Activated CD8-positive, alpha-beta T cell treated with anti-CD3 and anti-CD28 coated beads, Interleukin-2, amount 10 ng/mL, durations not matched to agents 7 days and 5 days (primary cell): ENCODE measurements at regions not wholly inside any gene's neighbourhood (a gene's known extent, or its start where the extent isn't known, plus 50 kb on each side); places are given as distances from the start of the nearest gene placed in this dataset.

Experiments
- ATAC-seq: fragments of 150-1000 bp; cut with Tn5 transposase; one replicate; pipeline ENCODE4 v1.10.0; 2021; ENCODE audit warnings: moderate library complexity
- CTCF ChIA-PET: fragments of 350-600 bp; sonication (Branson Sonifier 250); formaldehyde crosslinking; loops from one replicate; lab custom pipeline; 2021; ENCODE audit warnings: antibody characterized with exemption; lab: Charles Lee
- POLR2A ChIA-PET: fragments of 350-600 bp; sonication (Branson Sonifier 250); formaldehyde crosslinking; loops from one replicate; lab custom pipeline; 2021; ENCODE audit warnings: antibody characterized with exemption; lab: Charles Lee
- DNase-seq: peaks from one replicate; pipeline ENCODE4 v3.0.0-alpha.2; 2020
- H3K27ac Mint-ChIP-seq: one replicate; pipeline ENCODE4 v1.8.0; 2021; ENCODE audit warnings: mild to moderate bottlenecking, mixed read lengths
- H3K27me3 Mint-ChIP-seq: one replicate; pipeline ENCODE4 v1.8.0; 2021; ENCODE audit warnings: low read depth, mixed read lengths
- H3K36me3 Mint-ChIP-seq: one replicate; pipeline ENCODE4 v1.8.0; 2021; ENCODE audit warnings: low read depth, mixed read lengths
- H3K4me1 Mint-ChIP-seq: one replicate; pipeline ENCODE4 v1.8.0; 2021; ENCODE audit warnings: low read depth, mixed read lengths
- H3K4me3 Mint-ChIP-seq: one replicate; pipeline ENCODE4 v1.8.0; 2021; ENCODE audit warnings: mild to moderate bottlenecking, mixed read lengths
- H3K9me3 Mint-ChIP-seq: one replicate; pipeline ENCODE4 v1.8.0; 2022; ENCODE audit warnings: mixed read lengths; ENCODE audit not compliant: insufficient read depth

DNA sequence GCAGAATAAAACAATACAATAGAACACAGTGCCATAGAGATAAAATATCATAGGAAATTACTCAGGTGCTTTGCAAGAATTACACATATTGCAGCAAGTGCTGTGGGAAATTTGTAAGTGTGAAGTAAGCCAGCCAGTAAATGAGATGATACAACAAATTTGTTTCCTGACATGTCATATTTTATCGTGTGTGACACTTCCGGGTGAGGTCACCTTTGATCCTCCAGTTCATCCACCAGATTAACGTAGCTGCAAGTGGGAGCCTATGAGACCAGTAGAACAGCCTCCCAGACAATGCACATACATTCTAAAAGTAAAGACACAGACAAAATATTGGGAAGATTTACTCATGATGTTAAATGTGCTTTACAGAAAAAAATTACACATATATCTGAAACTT is 72.2 kb downstream of the PRDM9 start:
- ATAC-seq (no peak), DNase-seq (no peak)
- Mint-ChIP-seq H3K27ac (no peak overlapping the region), H3K27me3 (no peaks in the 10 kb centered on the region), H3K4me1 (no peaks in the 10 kb centered on the region), H3K36me3 (no peaks in the 10 kb centered on the region), H3K9me3 (peaks cover 14% of the 10 kb centered on the region), H3K4me3 (no peak overlapping the region)
- CTCF ChIA-PET = no interaction called here
- POLR2A ChIA-PET = no interaction called here

GRCh38 chr5:23583081-23583480 is 75.7 kb downstream of the PRDM9 start:
- POLR2A ChIA-PET = no interaction called here
- Mint-ChIP-seq H3K4me3 (no peak overlapping the region), H3K4me1 (no peaks in the 10 kb centered on the region), H3K27ac (no peak overlapping the region), H3K9me3 (peaks cover 10% of the 10 kb centered on the region), H3K27me3 (no peaks in the 10 kb centered on the region), H3K36me3 (no peaks in the 10 kb centered on the region)
- DNase-seq (no peak), ATAC-seq (no peak)
- CTCF ChIA-PET = no interaction called here

DNA sequence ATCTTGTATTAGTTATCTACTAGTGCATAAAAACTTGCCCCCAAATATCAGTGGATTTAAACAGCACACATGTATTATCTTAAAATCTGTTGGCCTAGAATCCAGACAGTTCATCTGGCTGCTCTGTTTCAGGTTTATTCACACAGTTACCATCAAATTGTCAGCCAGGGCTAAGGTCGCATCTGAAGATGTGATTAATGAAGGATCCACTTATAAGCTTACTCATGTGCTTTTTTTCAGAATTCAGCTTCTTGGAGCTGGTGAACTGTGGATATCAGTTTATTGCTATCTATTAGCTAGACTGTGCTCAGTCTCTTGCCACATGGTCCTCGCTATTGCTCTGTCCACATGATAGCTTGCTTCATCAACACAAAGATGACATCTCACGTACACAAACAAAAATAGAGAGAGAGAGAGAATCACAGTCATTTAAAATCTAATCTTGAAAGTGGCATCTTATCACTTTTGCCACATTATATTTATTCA is 81.5 kb downstream of the PRDM9 start:
- no peaks in the 10 kb centered on the region for H3K36me3 Mint-ChIP-seq
- ChIA-PET POLR2A (no interaction called here), CTCF (no interaction called here)
- no peak overlapping the region for H3K4me3 Mint-ChIP-seq
- no peak for ATAC-seq
- no peaks in the 10 kb centered on the region for H3K4me1 Mint-ChIP-seq
- H3K27ac Mint-ChIP-seq = no peak overlapping the region
- H3K9me3 Mint-ChIP-seq = no peaks in the 10 kb centered on the region
- DNase-seq = no peak
- no peaks in the 10 kb centered on the region for H3K27me3 Mint-ChIP-seq

- POLR2A ChIA-PET = interaction anchor here (0.7 kb wide), 1 partner anchor 427 kb away, joined by 3 read pairs; no protein-coding TSS in a partner anchor
- Mint-ChIP-seq H3K27ac (no peak overlapping the region), H3K9me3 (no peaks in the 10 kb centered on the region), H3K27me3 (no peaks in the 10 kb centered on the region), H3K4me1 (no peaks in the 10 kb centered on the region), H3K36me3 (no peaks in the 10 kb centered on the region), H3K4me3 (no peak overlapping the region)
- DNase-seq (no peak), ATAC-seq (no peak)
- CTCF ChIA-PET = no interaction called here
Observed at GRCh38 chr5:23591250-23591649, 83.8 kb downstream of the PRDM9 start.

- ChIA-PET CTCF (no interaction called here), POLR2A (no interaction called here)
- ATAC-seq = no peak
- DNase-seq = no peak
- Mint-ChIP-seq H3K4me3 (no peak overlapping the region), H3K27me3 (no peaks in the 10 kb centered on the region), H3K36me3 (no peaks in the 10 kb centered on the region), H3K9me3 (peaks cover 21% of the 10 kb centered on the region), H3K27ac (no peak overlapping the region), H3K4me1 (no peaks in the 10 kb centered on the region)
Observed at GRCh38 chr5:23606927-23607326, 99.5 kb downstream of the PRDM9 start.

GRCh38 chr5:23612701-23613100 is 105.3 kb downstream of the PRDM9 start:
- POLR2A ChIA-PET = no interaction called here
- Mint-ChIP-seq H3K4me3 (no peak overlapping the region), H3K4me1 (no peaks in the 10 kb centered on the region), H3K9me3 (peaks cover 32% of the 10 kb centered on the region), H3K36me3 (no peaks in the 10 kb centered on the region), H3K27me3 (no peaks in the 10 kb centered on the region), H3K27ac (no peak overlapping the region)
- CTCF ChIA-PET = no interaction called here
- DNase-seq = no peak
- no peak for ATAC-seq

DNA sequence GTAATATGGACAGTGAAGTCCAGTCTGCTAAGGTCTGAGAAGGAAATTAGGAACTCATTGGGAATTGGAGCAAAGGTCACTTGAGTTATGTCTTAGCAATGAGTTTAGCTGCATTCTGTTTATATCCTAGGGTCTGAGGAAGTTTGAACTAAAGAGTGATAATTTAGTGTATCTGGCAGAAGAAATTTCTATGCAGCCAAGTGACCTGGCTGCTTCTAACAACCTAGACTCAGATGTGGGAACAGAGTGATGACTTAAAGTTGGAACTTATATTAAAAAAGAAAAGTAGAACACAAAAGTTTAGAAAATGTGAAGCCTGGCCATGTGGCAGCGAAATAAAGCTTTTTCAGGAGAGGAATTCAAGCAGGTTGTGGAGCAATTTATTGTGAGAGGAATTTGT is 106.2 kb downstream of the PRDM9 start:
- H3K4me1 Mint-ChIP-seq = no peaks in the 10 kb centered on the region
- H3K27me3 Mint-ChIP-seq = no peaks in the 10 kb centered on the region
- H3K27ac Mint-ChIP-seq = no peak overlapping the region
- ATAC-seq (no peak), DNase-seq (no peak)
- peaks cover 35% of the 10 kb centered on the region for H3K9me3 Mint-ChIP-seq
- H3K4me3 Mint-ChIP-seq = no peak overlapping the region
- H3K36me3 Mint-ChIP-seq = no peaks in the 10 kb centered on the region
- ChIA-PET POLR2A (no interaction called here), CTCF (no interaction called here)

- no peak for DNase-seq
Observed at GRCh38 chr5:23614422-23614821, 107.0 kb downstream of the PRDM9 start.

DNA sequence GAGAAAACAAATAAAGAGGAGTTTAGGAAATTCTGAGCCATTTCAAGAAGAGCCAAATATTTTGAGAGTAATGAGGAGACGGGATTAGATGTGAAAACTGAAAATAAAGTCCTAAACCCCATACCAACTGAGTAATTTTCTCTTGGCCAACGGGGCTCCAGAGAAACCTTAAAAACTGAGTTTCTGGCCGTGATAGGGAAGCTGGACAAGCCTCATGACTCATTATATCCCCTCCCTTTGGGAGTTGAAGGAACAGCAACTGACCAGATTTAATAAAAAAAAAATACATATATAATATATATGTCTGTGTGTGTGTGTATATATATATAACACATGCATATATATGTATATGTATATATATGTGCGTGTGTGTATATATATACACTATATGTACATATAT is 119.6 kb downstream of the PRDM9 start:
- DNase-seq (no peak), ATAC-seq (no peak)
- ChIA-PET POLR2A (no interaction called here), CTCF (no interaction called here)
- Mint-ChIP-seq H3K27me3 (no peaks in the 10 kb centered on the region), H3K4me1 (no peaks in the 10 kb centered on the region), H3K9me3 (peaks cover 11% of the 10 kb centered on the region), H3K36me3 (no peaks in the 10 kb centered on the region), H3K4me3 (no peak overlapping the region), H3K27ac (no peak overlapping the region)

More at GRCh38 chr5:23614422-23614821, 107.0 kb downstream of the PRDM9 start:
- H3K27ac Mint-ChIP-seq = no peak overlapping the region
- no peaks in the 10 kb centered on the region for H3K27me3 Mint-ChIP-seq
- ChIA-PET POLR2A (no interaction called here), CTCF (no interaction called here)
- H3K4me3 Mint-ChIP-seq = no peak overlapping the region
- H3K9me3 Mint-ChIP-seq = peaks cover 31% of the 10 kb centered on the region
- no peaks in the 10 kb centered on the region for H3K4me1 Mint-ChIP-seq
- no peaks in the 10 kb centered on the region for H3K36me3 Mint-ChIP-seq
- no peak for ATAC-seq

- peaks cover 11% of the 10 kb centered on the region for H3K9me3 Mint-ChIP-seq
- H3K4me3 Mint-ChIP-seq = no peak overlapping the region
- POLR2A ChIA-PET = no interaction called here
- H3K36me3 Mint-ChIP-seq = no peaks in the 10 kb centered on the region
- CTCF ChIA-PET = no interaction called here
- no peaks in the 10 kb centered on the region for H3K4me1 Mint-ChIP-seq
- ATAC-seq (no peak), DNase-seq (no peak)
- no peaks in the 10 kb centered on the region for H3K27me3 Mint-ChIP-seq
- H3K27ac Mint-ChIP-seq = no peak overlapping the region
Observed at GRCh38 chr5:23627976-23628375, 120.6 kb downstream of the PRDM9 start.

DNA sequence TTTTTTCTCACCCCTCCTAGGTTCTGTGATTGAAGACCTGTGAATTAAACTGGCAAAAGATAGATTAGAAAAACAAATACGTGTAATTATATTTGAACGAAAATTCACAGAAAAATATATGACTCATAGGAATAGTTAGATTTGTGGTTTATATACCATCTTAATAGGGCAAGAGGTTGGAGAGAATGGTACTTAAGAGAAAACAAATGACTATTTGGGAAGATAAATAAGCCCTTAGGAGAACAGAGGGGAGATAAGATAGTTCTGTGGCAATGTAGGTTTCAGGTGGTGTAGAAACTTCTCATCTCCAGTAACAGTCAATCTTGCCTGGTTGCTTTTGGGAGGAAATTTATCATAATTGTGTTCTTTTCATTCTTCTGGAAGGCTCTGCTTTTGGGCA is 122.0 kb downstream of the PRDM9 start:
- ChIA-PET POLR2A (no interaction called here), CTCF (no interaction called here)
- Mint-ChIP-seq H3K4me1 (no peaks in the 10 kb centered on the region), H3K27ac (no peak overlapping the region), H3K36me3 (no peaks in the 10 kb centered on the region), H3K9me3 (peaks cover 11% of the 10 kb centered on the region), H3K27me3 (no peaks in the 10 kb centered on the region), H3K4me3 (no peak overlapping the region)
- DNase-seq (no peak), ATAC-seq (no peak)

DNA sequence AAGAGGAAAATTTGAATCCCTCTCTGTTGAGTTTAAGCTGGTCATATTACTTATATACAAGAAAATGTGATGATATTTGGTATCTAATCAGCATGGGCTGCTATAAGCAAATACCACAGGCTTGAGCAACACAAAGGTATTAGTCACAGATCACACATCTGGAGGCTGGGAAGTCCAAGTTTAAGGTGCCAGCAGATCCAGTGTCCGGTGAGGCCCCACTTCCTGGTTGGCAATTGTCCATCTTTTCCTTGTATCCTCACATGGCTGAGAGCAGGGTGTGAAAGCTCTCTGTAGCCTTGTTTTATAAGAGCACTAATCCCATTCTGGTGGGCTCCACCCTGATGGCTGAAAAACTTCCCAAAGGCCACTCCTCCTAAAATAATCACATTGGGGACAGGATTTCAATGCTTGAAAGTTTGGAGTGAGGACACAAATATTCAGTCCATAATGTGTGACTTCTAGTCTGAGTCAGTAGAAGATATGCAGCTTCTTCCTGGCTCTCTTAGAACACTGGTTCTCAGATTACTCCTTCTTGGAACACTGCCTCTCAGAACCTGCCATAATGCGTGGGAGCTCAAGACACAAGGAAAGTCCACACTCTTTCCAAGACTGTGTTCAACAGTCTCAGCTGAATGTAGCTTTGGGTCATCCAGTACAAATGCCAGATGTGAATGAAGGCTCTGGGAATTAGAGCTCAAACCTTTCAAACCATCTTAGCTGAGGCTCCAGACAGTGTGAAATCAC is 124.1 kb downstream of the PRDM9 start:
- peaks cover 14% of the 10 kb centered on the region for H3K9me3 Mint-ChIP-seq
- H3K27ac Mint-ChIP-seq = no peak overlapping the region
- ATAC-seq = no peak
- H3K27me3 Mint-ChIP-seq = no peaks in the 10 kb centered on the region
- POLR2A ChIA-PET = no interaction called here
- no peak overlapping the region for H3K4me3 Mint-ChIP-seq
- H3K36me3 Mint-ChIP-seq = no peaks in the 10 kb centered on the region
- no peak for DNase-seq
- CTCF ChIA-PET = no interaction called here
- H3K4me1 Mint-ChIP-seq = no peaks in the 10 kb centered on the region

DNA sequence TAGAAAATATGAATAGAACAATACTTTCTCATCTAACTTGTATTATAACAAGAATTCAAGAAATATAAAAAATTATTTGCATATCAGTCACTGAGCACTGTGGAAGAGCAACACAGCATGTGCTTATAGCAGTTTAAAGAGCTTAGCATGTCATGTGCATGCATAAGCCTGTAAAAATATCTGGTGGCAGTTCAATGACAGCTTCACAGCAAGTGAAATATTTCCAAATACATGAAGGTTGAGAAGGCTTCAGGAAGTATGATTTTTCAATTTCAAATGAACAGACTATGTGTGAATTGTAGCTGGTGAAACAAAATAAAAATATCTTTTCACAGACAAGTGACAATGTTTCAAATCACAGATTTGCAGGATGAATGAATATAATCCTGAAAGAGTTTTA is 128.5 kb downstream of the PRDM9 start:
- Mint-ChIP-seq H3K9me3 (peaks cover 11% of the 10 kb centered on the region), H3K36me3 (no peaks in the 10 kb centered on the region), H3K4me1 (no peaks in the 10 kb centered on the region), H3K27ac (no peak overlapping the region), H3K4me3 (no peak overlapping the region), H3K27me3 (no peaks in the 10 kb centered on the region)
- DNase-seq (no peak), ATAC-seq (no peak)
- ChIA-PET CTCF (no interaction called here), POLR2A (no interaction called here)
